ENCODE measurements at regions not wholly inside any gene's neighbourhood (a gene's known extent, or its start where the extent isn't known, plus 50 kb on each side); places are given as distances from the start of the nearest gene placed in this dataset.
A peak's percentile ranks its signal among the peaks of the same experiment; 100 is the strongest.
"Not testable (repeated sequence)": the region's sequence is repeated elsewhere in the genome, so short reads cannot be mapped to it uniquely, and the experiment has no call there.

DNA sequence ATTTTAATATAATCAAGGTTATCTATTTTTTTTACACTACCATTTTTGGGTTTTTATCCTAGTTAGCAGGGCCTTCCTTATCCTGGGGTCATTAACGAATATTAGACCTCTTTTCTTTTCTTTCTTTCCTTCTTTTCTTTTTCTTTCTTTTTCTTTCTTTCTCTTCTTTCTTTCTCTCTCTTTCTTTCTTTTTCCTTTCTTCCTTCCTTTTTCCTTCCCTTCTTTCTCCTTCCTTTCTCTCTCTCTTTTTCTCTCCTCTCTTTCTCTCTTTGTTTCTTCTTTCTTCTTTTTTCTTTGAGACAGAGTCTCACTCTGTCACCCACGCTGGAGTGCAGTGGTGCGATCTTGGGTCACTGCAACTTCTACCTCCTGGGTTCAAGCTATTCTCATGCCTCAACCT, 120.4 kb upstream of the PDE7B start:
- DNase-seq, result no peak

DNA sequence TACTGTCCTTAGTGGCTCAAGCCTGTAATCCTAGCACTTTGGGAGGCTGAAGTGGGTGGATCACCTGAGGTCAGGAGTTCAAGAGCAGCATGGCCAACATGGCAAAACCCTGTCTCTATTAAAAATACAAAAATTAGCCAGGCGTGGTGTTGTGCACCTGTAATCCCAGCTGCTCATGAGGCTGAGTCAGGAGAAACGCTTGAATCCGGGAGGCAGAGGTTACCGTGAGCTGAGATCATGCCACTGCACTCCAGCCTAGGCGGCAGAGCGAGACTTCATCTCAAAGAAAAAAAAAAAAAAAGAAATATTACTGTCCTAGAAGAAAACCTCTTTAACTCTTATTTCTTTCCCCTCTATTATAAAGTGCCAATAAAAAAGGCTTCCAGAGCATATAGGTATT, 115.2 kb upstream of the PDE7B start:
- not testable (repeated sequence) for DNase-seq

GRCh38 chr6:135738636-135739035, 112.9 kb upstream of the PDE7B start:
- DNase-seq, result no peak

- DNase-seq, result no peak
These were observed 112.2 kb upstream of the PDE7B start for GRCh38 chr6:135739288-135739687.

- no peak for DNase-seq
These were observed 110.9 kb upstream of the PDE7B start for GRCh38 chr6:135740580-135740979.

GRCh38 chr6:135743476-135743875, 108.0 kb upstream of the PDE7B start:
- no peak for DNase-seq

- no peak for DNase-seq
These were observed 103.3 kb upstream of the PDE7B start for GRCh38 chr6:135748189-135748588.

DNA sequence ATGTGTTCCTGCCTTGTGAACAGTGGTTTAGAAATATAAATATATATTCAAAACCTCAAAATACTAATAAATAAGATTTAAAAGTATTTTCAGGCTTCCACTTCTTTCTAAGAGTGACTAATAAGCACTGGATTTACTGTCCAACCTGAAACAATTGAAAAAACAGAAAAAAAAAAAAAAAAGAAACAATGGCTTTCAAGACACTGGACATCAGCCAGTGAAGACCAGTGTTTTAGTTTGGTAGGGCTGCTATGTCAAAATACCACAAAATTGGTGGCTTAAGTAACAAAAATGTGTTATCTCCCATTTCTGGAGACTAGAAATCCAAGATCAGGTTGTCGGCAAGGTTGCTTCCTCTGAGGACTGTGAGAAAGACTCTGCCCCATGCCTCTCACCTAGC, 101.4 kb upstream of the PDE7B start:
- no peak for DNase-seq

- no peak for DNase-seq
These were observed 98.3 kb upstream of the PDE7B start for GRCh38 chr6:135753196-135753595.

DNA sequence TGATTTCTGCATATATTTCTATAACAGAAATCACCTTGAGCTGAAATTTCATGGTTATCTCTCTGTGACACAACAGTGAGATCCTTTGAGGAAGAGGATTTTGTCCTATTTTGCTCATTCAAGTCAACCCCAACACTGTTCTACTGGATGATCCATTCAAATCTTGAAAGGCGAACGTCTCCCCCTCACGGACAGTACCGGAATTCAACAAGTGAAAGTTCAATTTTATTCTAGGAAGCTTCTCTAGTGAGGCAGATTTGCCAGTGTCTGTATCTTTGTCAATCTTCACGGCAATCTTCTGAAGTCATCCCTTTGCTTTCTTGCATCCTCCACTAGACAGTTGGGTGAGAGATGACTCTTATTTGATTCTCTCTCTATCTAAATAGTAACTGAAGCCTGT, 91.7 kb upstream of the PDE7B start:
- peak; percentile 3 for DNase-seq

- no peak for DNase-seq
These were observed 77.5 kb upstream of the PDE7B start for GRCh38 chr6:135774006-135774405.

GRCh38 chr6:135779213-135779612, 72.3 kb upstream of the PDE7B start:
- no peak for DNase-seq

GRCh38 chr6:135780326-135780725, 71.2 kb upstream of the PDE7B start:
- no peak for DNase-seq

DNA sequence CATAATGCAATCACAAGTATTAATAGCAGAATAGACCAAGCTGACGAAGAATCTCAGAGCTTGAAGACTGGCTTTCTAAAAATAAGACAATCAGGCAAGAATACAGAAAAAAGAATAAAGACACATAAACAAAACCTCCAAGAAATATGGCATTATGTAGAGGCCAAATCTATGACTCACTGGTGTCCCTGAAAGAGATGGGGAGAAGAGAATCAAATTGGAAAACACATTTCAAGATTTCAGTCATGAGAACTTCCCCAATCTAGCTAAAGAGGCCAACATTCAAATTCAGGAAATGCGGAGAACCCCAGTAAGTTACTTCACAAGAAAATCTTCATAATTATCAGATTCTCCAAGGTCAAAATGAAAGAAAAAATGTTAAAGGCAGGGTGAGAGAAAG, 69.0 kb upstream of the PDE7B start:
- no peak for DNase-seq

GRCh38 chr6:135784507-135784906, 67.0 kb upstream of the PDE7B start:
- DNase-seq, result no peak

GRCh38 chr6:135789375-135790050, 62.0 kb upstream of the PDE7B start:
- no peak for DNase-seq

DNA sequence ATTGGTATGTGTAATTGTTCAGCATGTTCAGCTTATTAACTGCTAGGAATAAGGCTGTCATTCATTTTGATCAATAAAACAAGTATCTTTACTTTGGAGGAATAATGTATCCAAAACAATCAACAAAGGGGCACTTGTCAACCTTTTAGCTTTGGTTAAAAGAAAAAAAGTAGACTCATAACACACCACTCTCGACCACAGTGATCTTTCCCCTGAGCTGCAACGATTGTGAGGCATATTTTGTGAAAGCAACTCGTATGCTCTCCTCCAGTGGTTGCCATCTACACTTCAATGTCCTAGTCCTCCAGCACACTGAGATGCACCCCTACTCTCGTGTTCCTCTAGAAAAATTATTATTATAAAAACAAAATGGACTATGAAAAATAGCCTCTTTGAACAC, 60.1 kb upstream of the PDE7B start:
- DNase-seq, result no peak

DNA sequence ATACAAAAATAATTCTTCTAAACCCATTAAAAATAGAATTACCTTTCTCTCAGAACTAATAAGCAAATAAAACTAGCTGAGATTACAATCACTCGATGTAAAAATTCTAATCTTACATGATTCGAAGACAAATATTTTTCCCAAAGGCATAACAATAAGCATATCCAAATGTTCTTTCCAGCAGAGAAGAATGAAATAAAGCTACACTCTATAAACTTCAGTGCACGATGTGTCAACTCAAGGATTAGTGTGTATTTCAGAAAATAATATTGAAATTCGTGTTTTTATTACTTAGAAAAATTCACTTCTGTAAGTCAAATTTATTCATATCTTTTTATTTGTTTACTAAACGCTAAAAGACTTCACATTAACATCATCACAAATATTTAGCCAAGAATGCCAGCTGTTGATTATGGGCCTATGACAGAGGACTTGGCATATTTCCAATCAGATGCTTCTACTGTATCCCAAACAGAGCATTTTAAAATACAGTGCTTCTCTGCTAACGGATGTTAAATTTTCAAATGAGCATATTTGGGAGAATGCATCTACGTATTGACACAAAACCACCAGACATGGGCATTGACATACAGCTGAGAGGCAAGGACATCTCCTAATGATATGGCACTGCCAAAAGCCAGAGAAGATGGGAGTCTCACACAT, 54.7 kb upstream of the PDE7B start:
- peak; percentile 5 for DNase-seq

DNA sequence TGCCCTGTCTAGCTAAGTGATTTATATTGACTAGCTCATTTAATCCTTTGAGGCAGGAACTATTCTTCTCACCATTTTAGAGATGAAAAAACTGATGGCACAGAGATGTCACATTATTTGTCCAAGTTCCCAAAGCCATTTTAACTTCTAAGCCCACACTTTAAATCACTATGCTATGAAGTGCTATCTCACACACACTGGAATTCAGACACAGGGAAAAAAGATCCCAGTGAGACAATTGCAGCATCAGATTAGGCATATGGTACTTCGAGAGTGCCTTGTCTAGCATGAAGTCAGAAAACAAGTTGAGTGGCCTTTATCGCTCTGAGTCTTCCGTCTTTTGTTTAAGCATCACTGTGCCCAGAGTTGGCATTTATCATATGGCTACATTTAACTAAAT, 54.1 kb upstream of the PDE7B start:
- no peak for DNase-seq

- DNase-seq, result no peak
These were observed 52.6 kb upstream of the PDE7B start for GRCh38 chr6:135798751-135799515.
